ENCODE measurements at regions not wholly inside any gene's neighbourhood (a gene's known extent, or its start where the extent isn't known, plus 50 kb on each side); places are given as distances from the start of the nearest gene placed in this dataset.

DNA sequence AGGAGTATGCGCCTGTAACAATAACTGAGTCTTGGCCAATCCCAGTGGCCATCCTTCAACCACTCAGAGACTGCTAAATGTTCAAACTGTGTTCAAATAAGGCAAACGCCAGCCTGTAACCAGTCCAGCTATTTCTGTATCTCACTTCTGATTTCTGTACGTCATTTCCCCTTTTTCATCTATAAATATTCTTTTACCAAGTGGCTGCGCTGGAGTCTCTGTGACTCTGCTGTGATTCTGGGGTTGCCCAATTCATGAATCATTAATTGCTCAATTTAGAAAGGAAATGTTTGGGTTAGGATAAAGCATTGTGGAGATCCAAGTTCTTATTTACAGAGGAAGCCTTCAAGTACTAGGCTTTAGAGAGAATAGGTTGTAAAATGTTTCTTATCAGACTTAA, 89.8 kb upstream of the UST start (continued):
- no peak for TF ChIP-seq ZNF462 (CRISPR knock-in tag; IDR thresholded peaks at IDR 0.05)

GRCh38 chr6:148658681-148659430, 88.0 kb upstream of the UST start:
- Histone ChIP-seq H4K20me1 (replicated peaks; ENCODE audit: insufficient read depth) (no peaks in the 10 kb centered on the region), H3K27me3 (ENCODE audit: insufficient read depth) (no peaks in the 10 kb centered on the region), H3K36me3 (ENCODE audit: insufficient read depth) (peaks cover 5% of the 10 kb centered on the region), H3K4me2 (no peak overlapping the region), H3F3A (replicated peaks; ENCODE audit: low read depth) (no peaks in the 10 kb centered on the region), H2AFZ (no peak overlapping the region), H3K27ac (ENCODE audit: low read depth) (no peak overlapping the region), H3K79me2 (replicated peaks; ENCODE audit: insufficient read depth) (no peaks in the 10 kb centered on the region), H3K4me1 (ENCODE audit: insufficient read depth) (no peaks in the 10 kb centered on the region), H3K4me3 (no peak overlapping the region), H3K9me2 (ENCODE audit: insufficient read depth) (no peaks in the 10 kb centered on the region; the same call in none of the 2 replicates)
- Mint-ChIP-seq H3K4me1 (no peaks in the 10 kb centered on the region), H3K9me3 (peaks cover 52% of the 10 kb centered on the region), H3K4me3 (no peak overlapping the region), H3K36me3 (ENCODE audit: low read depth) (peaks cover 46% of the 10 kb centered on the region), H3K27me3 (ENCODE audit: insufficient read depth, low read depth, poor library complexity) (no peaks in the 10 kb centered on the region), H3K27ac (no peak overlapping the region)
- ATAC-seq, result no peak
- DNase-seq (ENCODE audit: low spot score), result no peak
- no peak for TF ChIP-seq CREB1 (CRISPR knock-in tag; IDR thresholded peaks at IDR 0.05; ENCODE audit: low read depth)
- no peak for TF ChIP-seq ZNF114 (CRISPR knock-in tag; IDR thresholded peaks at IDR 0.05)
- no peak for TF ChIP-seq ZNF462 (CRISPR knock-in tag; IDR thresholded peaks at IDR 0.05)
- TF ChIP-seq, protein P1, sequence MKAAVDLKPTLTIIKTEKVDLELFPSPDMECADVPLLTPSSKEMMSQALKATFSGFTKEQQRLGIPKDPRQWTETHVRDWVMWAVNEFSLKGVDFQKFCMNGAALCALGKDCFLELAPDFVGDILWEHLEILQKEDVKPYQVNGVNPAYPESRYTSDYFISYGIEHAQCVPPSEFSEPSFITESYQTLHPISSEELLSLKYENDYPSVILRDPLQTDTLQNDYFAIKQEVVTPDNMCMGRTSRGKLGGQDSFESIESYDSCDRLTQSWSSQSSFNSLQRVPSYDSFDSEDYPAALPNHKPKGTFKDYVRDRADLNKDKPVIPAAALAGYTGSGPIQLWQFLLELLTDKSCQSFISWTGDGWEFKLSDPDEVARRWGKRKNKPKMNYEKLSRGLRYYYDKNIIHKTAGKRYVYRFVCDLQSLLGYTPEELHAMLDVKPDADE (IDR thresholded peaks at IDR 0.05), result no peak
- TF ChIP-seq POLR2AphosphoS5 (IDR thresholded peaks at IDR 0.05; ENCODE audit: low read depth), result no peak
- no peak for TF ChIP-seq EZH2phosphoT487 (IDR thresholded peaks at IDR 0.05; ENCODE audit: unreplicated experiment)
- no peak for TF ChIP-seq NANOG (IDR thresholded peaks at IDR 0.05; ENCODE audit: borderline replicate concordance)
- TF ChIP-seq ZNF331 (CRISPR knock-in tag; IDR thresholded peaks at IDR 0.05; ENCODE audit: low read depth), result no peak

Measured in GM23338 (cell line).